OCI-LY1 (cell line): ENCODE measurements at regions not wholly inside any gene's neighbourhood (a gene's known extent, or its start where the extent isn't known, plus 50 kb on each side); places are given as distances from the start of the nearest gene placed in this dataset.

Experiments
- H2AFZ ChIP-seq: fragments of 200-600 bp; sonication (generic), shearing (Covaris generic); 2 replicates; pipeline ENCODE4 v1.6.0; 2014; ENCODE audit warnings: antibody characterized with exemption, mild to moderate bottlenecking, low read length
- H3F3A ChIP-seq: fragments of 200-600 bp; sonication (generic), shearing (Covaris generic); 2 replicates; pipeline ENCODE4 v1.6.0; 2014; ENCODE audit warnings: mild to moderate bottlenecking, antibody characterized with exemption, low read length, moderate library complexity; ENCODE audit not compliant: insufficient read depth
- H3K27ac ChIP-seq: fragments of 200-600 bp; sonication (generic); 2 replicates; pipeline ENCODE4 v1.5.1; 2014; ENCODE audit warnings: low read length, mixed run types, mild to moderate bottlenecking, low read depth; ENCODE audit not compliant: poor library complexity, severe bottlenecking
- H3K27me3 ChIP-seq: fragments of 200-600 bp; sonication (generic); 2 replicates; pipeline ENCODE4 v1.6.0; 2014; ENCODE audit warnings: antibody characterized with exemption, mild to moderate bottlenecking, low read length, moderate library complexity; ENCODE audit not compliant: insufficient read depth
- H3K36me3 ChIP-seq: fragments of 200-600 bp; sonication (generic); 2 replicates; pipeline ENCODE4 v1.6.1; 2014; ENCODE audit warnings: mild to moderate bottlenecking, antibody characterized with exemption, low read length, moderate library complexity, mixed read lengths; ENCODE audit not compliant: insufficient read depth
- H3K4me1 ChIP-seq: fragments of 200-600 bp; sonication (generic); 2 replicates; pipeline ENCODE4 v1.5.1; 2014; ENCODE audit warnings: mild to moderate bottlenecking, low read length, moderate library complexity; ENCODE audit not compliant: insufficient read depth, severe bottlenecking
- H3K4me2 ChIP-seq: fragments of 200-600 bp; sonication (generic), shearing (Covaris generic); 2 replicates; pipeline ENCODE4 v1.6.1; 2014; ENCODE audit warnings: low read length
- H3K4me3 ChIP-seq: fragments of 200-600 bp; sonication (generic); 2 replicates; pipeline ENCODE4 v1.5.1; 2014; ENCODE audit warnings: low read length, low read depth, mild to moderate bottlenecking, mixed read lengths; ENCODE audit not compliant: poor library complexity, severe bottlenecking
- H3K79me2 ChIP-seq: fragments of 200-600 bp; shearing (Covaris generic); 2 replicates; pipeline ENCODE4 v1.6.1; 2016; ENCODE audit warnings: mixed run types, low read length, mixed read lengths; ENCODE audit not compliant: insufficient read depth
- H3K9ac ChIP-seq: fragments of 200-600 bp; sonication (generic), shearing (Covaris generic); 2 replicates; pipeline ENCODE4 v1.6.1; 2014; ENCODE audit warnings: mild to moderate bottlenecking, low read length, mixed read lengths
- H3K9me2 ChIP-seq: fragments of 200-600 bp; sonication (generic), shearing (Covaris generic); 2 replicates; pipeline ENCODE4 v1.6.1; 2014; ENCODE audit warnings: low read depth, mild to moderate bottlenecking, low read length, mixed read lengths
- H3K9me3 ChIP-seq: fragments of 200-600 bp; shearing (Covaris generic); 2 replicates; pipeline ENCODE4 v1.6.1; 2014; ENCODE audit warnings: low read length, mixed read lengths
- H4K20me1 ChIP-seq: fragments of 200-600 bp; sonication (generic), shearing (Covaris generic); 2 replicates; pipeline ENCODE4 v1.6.0; 2016; ENCODE audit warnings: mild to moderate bottlenecking, low read length; ENCODE audit not compliant: insufficient read depth
- CTCF ChIP-seq: fragments of 200-600 bp; sonication (generic), shearing (Covaris generic); IDR thresholded peaks from 2 replicates; pipeline ENCODE4 v1.5.1; 2017; ENCODE audit warnings: mild to moderate bottlenecking, antibody characterized with exemption, low read length, moderate library complexity, mixed read lengths
- EZH2 ChIP-seq: fragments of 200-600 bp; sonication (generic), shearing (Covaris generic); IDR thresholded peaks from 2 replicates; pipeline ENCODE4 v1.8.0; 2017; ENCODE audit warnings: borderline replicate concordance, mixed run types, mild to moderate bottlenecking, antibody characterized with exemption, low read length, moderate library complexity, mixed read lengths

DNA sequence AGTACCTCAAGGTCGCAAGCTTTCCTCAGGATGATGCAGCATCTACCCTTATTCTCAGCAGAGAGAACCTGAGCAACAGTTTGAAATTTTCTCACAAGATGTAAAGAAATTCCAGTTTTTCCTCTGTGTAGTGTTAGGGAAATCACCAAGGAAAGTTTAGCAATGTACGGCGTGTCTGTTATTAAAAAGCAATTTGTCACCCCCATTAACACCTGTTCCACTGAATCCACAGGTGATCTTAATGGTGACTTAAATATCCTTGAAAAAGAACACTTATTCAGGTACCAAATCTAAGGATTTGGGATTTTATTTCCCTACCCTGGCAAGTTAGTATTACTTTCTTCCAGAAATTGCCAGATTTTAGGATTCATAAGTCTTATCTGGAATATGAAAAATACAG is 77.9 kb upstream of the ATP10B start:
- Histone ChIP-seq H3K4me3 (no peak overlapping the region), H4K20me1 (no peaks in the 10 kb centered on the region), H3K27ac (no peak overlapping the region), H3K9ac (no peak overlapping the region), H3K79me2 (no peaks in the 10 kb centered on the region), H2AFZ (no peak overlapping the region), H3K4me1 (no peaks in the 10 kb centered on the region), H3K27me3 (no peaks in the 10 kb centered on the region), H3K9me3 (no peaks in the 10 kb centered on the region), H3K9me2 (no peaks in the 10 kb centered on the region), H3K4me2 (no peak overlapping the region), H3K36me3 (no peaks in the 10 kb centered on the region), H3F3A (no peaks in the 10 kb centered on the region)
- TF ChIP-seq CTCF = no peak
- TF ChIP-seq EZH2 = no peak

DNA sequence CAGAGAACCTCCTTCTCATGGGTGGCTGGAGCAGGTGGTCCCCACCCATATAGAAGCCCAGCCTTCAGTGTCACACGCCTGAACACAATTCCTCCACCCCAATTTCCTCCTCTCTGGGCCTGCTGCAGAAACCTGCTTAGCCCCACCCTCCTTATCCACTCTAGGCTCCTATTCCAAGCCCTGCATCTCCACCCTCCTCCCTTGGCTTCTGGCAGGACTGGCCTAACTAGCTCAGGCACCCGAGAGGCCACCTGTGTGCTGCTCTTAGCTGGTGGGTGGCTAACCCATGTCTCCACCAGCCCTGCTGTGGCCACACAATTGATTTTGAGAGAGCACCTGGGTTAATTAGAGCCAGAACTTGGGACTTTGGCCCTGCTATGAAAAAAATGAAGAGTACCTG is 77.3 kb upstream of the ATP10B start:
- Histone ChIP-seq H3K27ac (no peak overlapping the region), H3K9me2 (no peaks in the 10 kb centered on the region), H3K4me3 (no peak overlapping the region), H3K79me2 (no peaks in the 10 kb centered on the region), H3K36me3 (no peaks in the 10 kb centered on the region), H3K27me3 (no peaks in the 10 kb centered on the region), H4K20me1 (no peaks in the 10 kb centered on the region), H3K4me2 (no peak overlapping the region), H2AFZ (no peak overlapping the region), H3K9me3 (no peaks in the 10 kb centered on the region), H3F3A (no peaks in the 10 kb centered on the region), H3K4me1 (no peaks in the 10 kb centered on the region), H3K9ac (no peak overlapping the region)
- TF ChIP-seq CTCF (no peak), EZH2 (no peak)

GRCh38 chr5:160926428-160926827 is 74.4 kb upstream of the ATP10B start:
- H3K4me1 ChIP-seq = no peaks in the 10 kb centered on the region

More at GRCh38 chr5:160926428-160926827, 74.4 kb upstream of the ATP10B start:
- Histone ChIP-seq H3K27me3 (no peaks in the 10 kb centered on the region), H3K9me3 (no peaks in the 10 kb centered on the region), H4K20me1 (no peaks in the 10 kb centered on the region), H3K79me2 (no peaks in the 10 kb centered on the region), H3K36me3 (no peaks in the 10 kb centered on the region), H3K4me2 (no peak overlapping the region), H3K27ac (no peak overlapping the region), H2AFZ (no peak overlapping the region), H3K4me3 (no peak overlapping the region), H3F3A (no peaks in the 10 kb centered on the region), H3K9me2 (no peaks in the 10 kb centered on the region), H3K9ac (no peak overlapping the region)
- TF ChIP-seq EZH2 (no peak), CTCF (no peak)
